H1 (cell line): ENCODE measurements at regions not wholly inside any gene's neighbourhood (a gene's known extent, or its start where the extent isn't known, plus 50 kb on each side); places are given as distances from the start of the nearest gene placed in this dataset.

ENCODE experiments used
- CBX8 ChIP-seq: fragments of 300-800, 300-1000 bp; sonication (generic); IDR thresholded peaks from 2 replicates; pipeline ENCODE4 v1.7.1; 2016; ENCODE audit warnings: low read depth, low read length, borderline replicate concordance
- CHD2 ChIP-seq: IDR thresholded peaks from 2 replicates; pipeline ENCODE4 v1.6.1; 2012; ENCODE audit warnings: low read length, improper control_type of control experiment
- JUND ChIP-seq: IDR thresholded peaks from 2 replicates; pipeline ENCODE4 v1.6.1; 2011; ENCODE audit warnings: mild to moderate bottlenecking, improper control_type of control experiment, low read length
- NANOG ChIP-seq: IDR thresholded peaks from 2 replicates; pipeline ENCODE4 v1.6.1; 2011; ENCODE audit warnings: low read length, low read depth, mild to moderate bottlenecking, inconsistent platforms; ENCODE audit not compliant: insufficient read depth, poor library complexity, severe bottlenecking
- TF ChIP-seq, protein P1 (sequence below): fragments of 300-600 bp; sonication (generic); IDR thresholded peaks from 2 replicates; pipeline ENCODE4 v1.7.1; 2012; ENCODE audit warnings: low read length, moderate library complexity, mild to moderate bottlenecking, inconsistent platforms; ENCODE audit not compliant: insufficient replicate concordance

DNA sequence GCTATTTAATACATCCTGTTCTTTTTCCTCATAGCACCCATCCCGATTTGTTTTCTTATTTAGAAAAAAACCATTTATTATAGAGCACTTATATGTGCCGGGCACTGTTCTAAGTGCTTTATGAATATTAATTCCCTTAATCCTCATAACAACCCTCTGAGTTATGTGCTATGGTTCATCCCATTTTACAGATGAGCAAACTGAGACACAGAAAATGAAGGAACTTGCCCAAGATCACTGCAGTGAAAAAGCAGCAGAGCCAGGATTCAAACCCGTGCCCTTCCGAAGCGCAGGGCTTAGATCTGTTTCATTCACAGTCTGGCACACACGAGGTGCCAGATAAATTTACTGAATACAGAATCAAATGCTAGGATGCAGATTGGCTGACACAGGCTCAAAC is 85.1 kb upstream of the ZC3H12A start (continued):
- TF ChIP-seq, protein P1, sequence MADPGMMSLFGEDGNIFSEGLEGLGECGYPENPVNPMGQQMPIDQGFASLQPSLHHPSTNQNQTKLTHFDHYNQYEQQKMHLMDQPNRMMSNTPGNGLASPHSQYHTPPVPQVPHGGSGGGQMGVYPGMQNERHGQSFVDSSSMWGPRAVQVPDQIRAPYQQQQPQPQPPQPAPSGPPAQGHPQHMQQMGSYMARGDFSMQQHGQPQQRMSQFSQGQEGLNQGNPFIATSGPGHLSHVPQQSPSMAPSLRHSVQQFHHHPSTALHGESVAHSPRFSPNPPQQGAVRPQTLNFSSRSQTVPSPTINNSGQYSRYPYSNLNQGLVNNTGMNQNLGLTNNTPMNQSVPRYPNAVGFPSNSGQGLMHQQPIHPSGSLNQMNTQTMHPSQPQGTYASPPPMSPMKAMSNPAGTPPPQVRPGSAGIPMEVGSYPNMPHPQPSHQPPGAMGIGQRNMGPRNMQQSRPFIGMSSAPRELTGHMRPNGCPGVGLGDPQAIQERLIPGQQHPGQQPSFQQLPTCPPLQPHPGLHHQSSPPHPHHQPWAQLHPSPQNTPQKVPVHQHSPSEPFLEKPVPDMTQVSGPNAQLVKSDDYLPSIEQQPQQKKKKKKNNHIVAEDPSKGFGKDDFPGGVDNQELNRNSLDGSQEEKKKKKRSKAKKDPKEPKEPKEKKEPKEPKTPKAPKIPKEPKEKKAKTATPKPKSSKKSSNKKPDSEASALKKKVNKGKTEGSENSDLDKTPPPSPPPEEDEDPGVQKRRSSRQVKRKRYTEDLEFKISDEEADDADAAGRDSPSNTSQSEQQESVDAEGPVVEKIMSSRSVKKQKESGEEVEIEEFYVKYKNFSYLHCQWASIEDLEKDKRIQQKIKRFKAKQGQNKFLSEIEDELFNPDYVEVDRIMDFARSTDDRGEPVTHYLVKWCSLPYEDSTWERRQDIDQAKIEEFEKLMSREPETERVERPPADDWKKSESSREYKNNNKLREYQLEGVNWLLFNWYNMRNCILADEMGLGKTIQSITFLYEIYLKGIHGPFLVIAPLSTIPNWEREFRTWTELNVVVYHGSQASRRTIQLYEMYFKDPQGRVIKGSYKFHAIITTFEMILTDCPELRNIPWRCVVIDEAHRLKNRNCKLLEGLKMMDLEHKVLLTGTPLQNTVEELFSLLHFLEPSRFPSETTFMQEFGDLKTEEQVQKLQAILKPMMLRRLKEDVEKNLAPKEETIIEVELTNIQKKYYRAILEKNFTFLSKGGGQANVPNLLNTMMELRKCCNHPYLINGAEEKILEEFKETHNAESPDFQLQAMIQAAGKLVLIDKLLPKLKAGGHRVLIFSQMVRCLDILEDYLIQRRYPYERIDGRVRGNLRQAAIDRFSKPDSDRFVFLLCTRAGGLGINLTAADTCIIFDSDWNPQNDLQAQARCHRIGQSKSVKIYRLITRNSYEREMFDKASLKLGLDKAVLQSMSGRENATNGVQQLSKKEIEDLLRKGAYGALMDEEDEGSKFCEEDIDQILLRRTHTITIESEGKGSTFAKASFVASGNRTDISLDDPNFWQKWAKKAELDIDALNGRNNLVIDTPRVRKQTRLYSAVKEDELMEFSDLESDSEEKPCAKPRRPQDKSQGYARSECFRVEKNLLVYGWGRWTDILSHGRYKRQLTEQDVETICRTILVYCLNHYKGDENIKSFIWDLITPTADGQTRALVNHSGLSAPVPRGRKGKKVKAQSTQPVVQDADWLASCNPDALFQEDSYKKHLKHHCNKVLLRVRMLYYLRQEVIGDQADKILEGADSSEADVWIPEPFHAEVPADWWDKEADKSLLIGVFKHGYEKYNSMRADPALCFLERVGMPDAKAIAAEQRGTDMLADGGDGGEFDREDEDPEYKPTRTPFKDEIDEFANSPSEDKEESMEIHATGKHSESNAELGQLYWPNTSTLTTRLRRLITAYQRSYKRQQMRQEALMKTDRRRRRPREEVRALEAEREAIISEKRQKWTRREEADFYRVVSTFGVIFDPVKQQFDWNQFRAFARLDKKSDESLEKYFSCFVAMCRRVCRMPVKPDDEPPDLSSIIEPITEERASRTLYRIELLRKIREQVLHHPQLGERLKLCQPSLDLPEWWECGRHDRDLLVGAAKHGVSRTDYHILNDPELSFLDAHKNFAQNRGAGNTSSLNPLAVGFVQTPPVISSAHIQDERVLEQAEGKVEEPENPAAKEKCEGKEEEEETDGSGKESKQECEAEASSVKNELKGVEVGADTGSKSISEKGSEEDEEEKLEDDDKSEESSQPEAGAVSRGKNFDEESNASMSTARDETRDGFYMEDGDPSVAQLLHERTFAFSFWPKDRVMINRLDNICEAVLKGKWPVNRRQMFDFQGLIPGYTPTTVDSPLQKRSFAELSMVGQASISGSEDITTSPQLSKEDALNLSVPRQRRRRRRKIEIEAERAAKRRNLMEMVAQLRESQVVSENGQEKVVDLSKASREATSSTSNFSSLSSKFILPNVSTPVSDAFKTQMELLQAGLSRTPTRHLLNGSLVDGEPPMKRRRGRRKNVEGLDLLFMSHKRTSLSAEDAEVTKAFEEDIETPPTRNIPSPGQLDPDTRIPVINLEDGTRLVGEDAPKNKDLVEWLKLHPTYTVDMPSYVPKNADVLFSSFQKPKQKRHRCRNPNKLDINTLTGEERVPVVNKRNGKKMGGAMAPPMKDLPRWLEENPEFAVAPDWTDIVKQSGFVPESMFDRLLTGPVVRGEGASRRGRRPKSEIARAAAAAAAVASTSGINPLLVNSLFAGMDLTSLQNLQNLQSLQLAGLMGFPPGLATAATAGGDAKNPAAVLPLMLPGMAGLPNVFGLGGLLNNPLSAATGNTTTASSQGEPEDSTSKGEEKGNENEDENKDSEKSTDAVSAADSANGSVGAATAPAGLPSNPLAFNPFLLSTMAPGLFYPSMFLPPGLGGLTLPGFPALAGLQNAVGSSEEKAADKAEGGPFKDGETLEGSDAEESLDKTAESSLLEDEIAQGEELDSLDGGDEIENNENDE: no peak
- no peak for TF ChIP-seq NANOG
- TF ChIP-seq CBX8: no peak
- no peak for TF ChIP-seq JUND
- TF ChIP-seq CHD2: no peak
